SK-N-SH treated with all-trans-retinoic acid at 6 μM for 48 hours (cell line): ENCODE measurements at regions not wholly inside any gene's neighbourhood (a gene's known extent, or its start where the extent isn't known, plus 50 kb on each side); places are given as distances from the start of the nearest gene placed in this dataset.

ENCODE experiments used
- ARNTL ChIP-seq: fragments of 450-650 bp; formaldehyde crosslinking; IDR thresholded peaks from 2 replicates; pipeline ENCODE4 v1.5.0; 2020; ENCODE audit warnings: low read depth, mild to moderate bottlenecking, moderate library complexity, borderline replicate concordance
- BACH2 ChIP-seq: fragments of 250-450 bp; sonication (Bioruptor Pico); IDR thresholded peaks from 2 replicates; pipeline ENCODE4 v1.9.0; 2021; ENCODE audit warnings: mild to moderate bottlenecking, borderline replicate concordance
- ISL1 ChIP-seq: fragments of 250-450 bp; sonication (Bioruptor Pico); IDR thresholded peaks from 2 replicates; pipeline ENCODE4 v2.1.2; 2022; ENCODE audit warnings: mild to moderate bottlenecking, moderate library complexity
- OSR1 ChIP-seq: fragments of 250-450 bp; sonication (Bioruptor Pico); IDR thresholded peaks from 2 replicates; pipeline ENCODE4 v1.8.0; 2022; ENCODE audit warnings: moderate library complexity, mild to moderate bottlenecking, inconsistent platforms
- RARB ChIP-seq: fragments of 250-450 bp; sonication (Bioruptor Pico); IDR thresholded peaks from 2 replicates; pipeline ENCODE4 v1.8.0; 2021; ENCODE audit warnings: mild to moderate bottlenecking, moderate library complexity
- ZC3H10 ChIP-seq: fragments of 250-450 bp; sonication (Bioruptor Pico); IDR thresholded peaks from 2 replicates; pipeline ENCODE4 v1.5.1; 2021; ENCODE audit warnings: mild to moderate bottlenecking, moderate library complexity
- ZFP30 ChIP-seq: fragments of 450-650 bp; formaldehyde crosslinking; IDR thresholded peaks from 2 replicates; pipeline ENCODE4 v1.5.0; 2022; ENCODE audit warnings: mild to moderate bottlenecking, moderate library complexity

GRCh38 chr4:171516694-171517093 lies 296.5 kb upstream of the GALNTL6 start:
- TF ChIP-seq ZFP30 (CRISPR knock-in tag): no peak
- no peak for TF ChIP-seq ISL1
- TF ChIP-seq OSR1 (CRISPR knock-in tag): no peak
- TF ChIP-seq ZC3H10: no peak
- no peak for TF ChIP-seq ARNTL
- TF ChIP-seq BACH2 (CRISPR knock-in tag): no peak
- TF ChIP-seq RARB: no peak
